Skin of body (tissue), 1 donor: ENCODE measurements at regions not wholly inside any gene's neighbourhood (a gene's known extent, or its start where the extent isn't known, plus 50 kb on each side); places are given as distances from the start of the nearest gene placed in this dataset.
A peak's percentile ranks its signal among the peaks of the same experiment; 100 is the strongest.
"Not testable (repeated sequence)": the region's sequence is repeated elsewhere in the genome, so short reads cannot be mapped to it uniquely, and the experiment has no call there.

Experiments
- DNase-seq: peaks from one replicate; lab custom pipeline; 2025; lab: John Stamatoyannopoulos, UW

DNA sequence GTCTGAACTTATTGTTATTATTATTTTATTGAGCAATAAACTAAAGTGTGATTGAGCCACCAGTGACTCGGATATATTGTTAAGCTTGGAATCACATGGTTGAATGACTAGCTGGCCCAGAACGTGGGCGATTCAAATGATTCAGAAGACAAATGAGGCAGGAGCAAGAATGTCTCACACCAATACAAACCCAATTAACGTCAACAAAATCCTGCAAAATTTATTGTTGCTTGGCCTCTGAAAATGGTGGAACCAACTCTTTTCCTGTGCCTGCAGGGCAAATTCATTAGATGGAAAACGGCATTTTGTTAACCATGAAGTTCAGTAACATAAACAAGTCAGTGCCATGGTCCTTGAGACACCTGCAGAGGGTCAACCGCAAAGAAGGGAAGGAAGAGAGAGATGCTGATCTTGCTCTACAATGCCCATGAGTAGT is 482.0 kb downstream of the SETD4 start:
- no peak for DNase-seq

- no peak for DNase-seq
Measured at GRCh38 chr21:35575280-35575915, 484.9 kb downstream of the SETD4 start.

DNA sequence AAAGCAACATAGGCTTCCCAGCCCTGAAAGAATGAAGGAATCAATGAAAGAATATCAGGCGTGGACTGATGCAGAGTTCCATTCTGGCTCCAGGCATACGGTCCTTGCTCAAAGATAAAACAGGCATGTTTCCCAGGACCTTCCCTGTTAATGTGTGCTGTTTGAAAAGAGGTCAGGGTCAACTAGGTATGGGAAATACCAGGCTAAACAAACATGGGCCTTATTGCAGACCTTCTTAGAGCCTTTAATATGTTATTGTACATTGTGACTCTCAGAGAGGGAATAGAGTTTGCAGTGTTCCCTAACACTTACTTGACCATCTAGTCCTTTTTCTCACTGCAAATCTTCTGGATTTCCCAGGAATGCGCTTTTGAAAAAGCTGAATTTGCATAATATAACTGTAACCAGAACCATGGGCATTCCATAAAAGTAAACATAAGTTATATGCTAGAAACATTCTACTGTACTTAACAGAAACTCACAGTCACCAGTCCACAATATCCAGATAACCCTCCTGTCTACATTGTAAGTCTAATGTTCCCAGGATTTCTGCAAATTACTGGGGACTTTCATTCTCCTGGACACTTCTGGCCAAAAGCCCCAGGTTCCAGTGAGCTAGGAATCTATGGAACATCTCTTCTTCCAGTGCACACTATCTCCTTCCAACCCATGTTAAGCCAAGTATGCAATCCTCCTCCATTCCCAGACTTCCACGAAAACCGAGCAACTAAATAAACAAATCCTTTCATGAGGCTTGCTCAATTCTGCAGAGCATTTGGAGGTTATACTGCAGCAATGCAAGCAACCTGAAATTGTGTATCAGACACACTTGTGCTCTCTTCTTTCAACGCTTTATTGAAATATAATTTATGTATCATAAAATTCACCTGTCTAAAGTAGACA is 486.6 kb downstream of the SETD4 start:
- DNase-seq = no peak

GRCh38 chr21:35571910-35572309 is 488.4 kb downstream of the SETD4 start:
- DNase-seq = no peak

DNA sequence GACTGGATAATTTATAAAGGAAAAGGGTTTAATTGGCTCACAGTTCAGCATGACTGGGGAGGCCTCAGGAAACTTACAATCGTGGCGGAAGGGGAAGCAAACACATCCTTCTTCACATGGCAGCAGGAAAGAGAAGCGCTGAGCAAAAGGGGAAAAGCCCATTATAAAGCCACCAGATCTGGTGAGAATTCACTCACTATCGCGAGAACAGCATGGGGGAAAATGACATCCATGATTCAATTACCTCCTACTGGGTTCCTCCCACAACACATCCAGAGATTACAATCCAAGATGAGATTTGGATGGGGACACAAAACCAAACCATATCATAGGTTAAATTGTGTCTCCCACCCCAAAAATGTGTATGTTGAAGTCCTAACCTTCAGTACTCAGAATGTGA is 491.7 kb downstream of the SETD4 start:
- DNase-seq = no peak

DNA sequence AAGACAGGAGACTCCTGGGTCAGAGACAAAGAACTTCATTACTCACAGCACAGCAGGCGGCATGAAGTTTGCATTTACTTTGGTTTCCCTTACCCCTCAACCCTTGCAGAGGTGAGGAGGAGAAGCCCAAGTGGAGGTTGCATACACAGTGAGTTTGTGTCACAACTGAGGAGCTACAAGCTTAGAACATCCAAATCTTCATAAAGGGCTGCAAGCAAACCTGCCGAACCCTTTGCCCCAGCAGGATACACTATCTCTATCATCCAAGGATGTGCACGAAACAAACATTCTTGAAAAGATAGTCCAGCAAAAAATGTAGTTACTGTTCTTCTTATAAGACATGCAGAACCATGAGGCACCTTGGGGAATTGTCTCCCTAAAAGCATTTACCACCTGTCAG is 493.5 kb downstream of the SETD4 start:
- no peak for DNase-seq

- no peak for DNase-seq
Measured at GRCh38 chr21:35565204-35565611, 495.1 kb downstream of the SETD4 start.

- DNase-seq = peak; percentile 57
Measured at GRCh38 chr21:35563885-35564451, 496.4 kb downstream of the SETD4 start.

DNA sequence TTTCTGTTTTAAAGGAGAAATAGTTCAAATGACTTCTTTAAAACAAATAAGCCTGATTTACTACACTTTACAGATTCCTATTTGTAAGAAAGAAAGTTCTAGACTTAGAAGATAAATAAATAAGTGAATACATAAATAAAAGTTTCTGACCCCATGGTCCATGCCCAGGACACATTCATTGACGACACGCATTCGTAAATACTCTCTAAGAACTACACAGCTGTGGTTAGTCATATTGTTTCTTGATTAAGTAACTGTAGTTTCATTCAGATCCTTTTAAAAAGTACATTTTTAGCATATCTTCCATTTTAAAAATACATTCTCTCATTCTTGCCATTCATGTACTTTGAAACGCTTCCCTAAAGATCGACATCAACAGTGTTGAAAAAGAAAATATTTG is 497.4 kb downstream of the SETD4 start:
- no peak for DNase-seq

DNA sequence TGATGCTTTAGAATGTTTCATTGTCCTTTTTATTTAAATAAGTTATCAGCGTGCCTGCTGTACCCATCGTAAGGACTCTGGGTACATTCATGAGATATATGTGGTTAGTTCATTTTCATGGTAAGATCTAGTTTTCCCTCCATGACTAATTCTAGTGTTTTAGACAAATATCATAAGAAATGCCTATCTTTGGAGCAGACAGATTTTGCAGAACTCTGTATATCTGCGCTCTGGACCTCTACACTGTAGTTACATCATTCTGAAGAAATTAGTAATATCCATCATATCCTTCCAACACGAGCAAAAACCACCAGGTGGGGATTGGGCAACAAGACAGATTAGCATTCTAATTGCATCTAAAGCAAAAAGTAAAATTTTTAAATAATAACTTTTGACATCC is 499.2 kb downstream of the SETD4 start:
- no peak for DNase-seq

GRCh38 chr21:35559829-35560225 is 500.5 kb downstream of the SETD4 start:
- DNase-seq = peak; percentile 56

GRCh38 chr21:35559128-35559828 is 501.0 kb downstream of the SETD4 start:
- DNase-seq = peak; percentile 70

DNA sequence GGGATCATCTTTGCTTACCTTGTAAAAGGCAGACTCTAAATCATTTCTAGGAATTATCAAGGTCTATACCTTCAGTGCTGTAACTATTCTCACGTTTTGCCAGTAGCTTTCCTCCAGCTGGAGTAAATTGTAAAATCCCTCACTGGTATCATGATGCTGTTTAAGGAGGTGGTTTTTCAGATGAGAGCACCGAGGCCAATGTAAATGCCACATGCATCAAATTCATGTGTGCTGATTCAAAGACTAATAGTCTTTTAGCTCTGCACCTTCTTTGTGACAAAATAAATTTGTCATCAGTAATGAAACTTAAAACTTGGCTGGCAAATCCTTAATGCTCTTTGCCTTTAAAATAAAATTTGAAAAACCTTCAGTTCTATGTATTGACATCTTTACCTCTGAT is 503.8 kb downstream of the SETD4 start:
- DNase-seq = no peak

DNA sequence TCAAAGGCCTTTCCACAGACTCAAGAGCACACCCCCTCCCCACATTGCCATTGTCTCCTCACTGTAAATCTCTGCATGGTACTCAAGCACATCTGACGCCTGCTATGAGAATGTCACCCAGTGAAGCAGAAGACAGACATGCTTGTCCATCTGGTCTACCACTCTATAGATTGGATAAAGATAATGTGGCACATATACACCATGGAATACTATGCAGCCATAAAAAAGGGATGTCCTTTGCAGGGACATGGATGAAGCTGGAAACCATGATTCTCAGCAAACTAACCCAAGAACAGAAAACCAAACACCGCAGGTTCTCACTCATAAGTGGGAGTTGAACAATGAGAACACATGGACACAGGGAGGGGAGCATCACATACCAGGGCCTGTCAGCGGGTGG is 503.4 kb upstream of the RUNX1 start:
- not testable (repeated sequence) for DNase-seq

GRCh38 chr21:35548904-35549615 is 500.0 kb upstream of the RUNX1 start:
- no peak for DNase-seq

DNA sequence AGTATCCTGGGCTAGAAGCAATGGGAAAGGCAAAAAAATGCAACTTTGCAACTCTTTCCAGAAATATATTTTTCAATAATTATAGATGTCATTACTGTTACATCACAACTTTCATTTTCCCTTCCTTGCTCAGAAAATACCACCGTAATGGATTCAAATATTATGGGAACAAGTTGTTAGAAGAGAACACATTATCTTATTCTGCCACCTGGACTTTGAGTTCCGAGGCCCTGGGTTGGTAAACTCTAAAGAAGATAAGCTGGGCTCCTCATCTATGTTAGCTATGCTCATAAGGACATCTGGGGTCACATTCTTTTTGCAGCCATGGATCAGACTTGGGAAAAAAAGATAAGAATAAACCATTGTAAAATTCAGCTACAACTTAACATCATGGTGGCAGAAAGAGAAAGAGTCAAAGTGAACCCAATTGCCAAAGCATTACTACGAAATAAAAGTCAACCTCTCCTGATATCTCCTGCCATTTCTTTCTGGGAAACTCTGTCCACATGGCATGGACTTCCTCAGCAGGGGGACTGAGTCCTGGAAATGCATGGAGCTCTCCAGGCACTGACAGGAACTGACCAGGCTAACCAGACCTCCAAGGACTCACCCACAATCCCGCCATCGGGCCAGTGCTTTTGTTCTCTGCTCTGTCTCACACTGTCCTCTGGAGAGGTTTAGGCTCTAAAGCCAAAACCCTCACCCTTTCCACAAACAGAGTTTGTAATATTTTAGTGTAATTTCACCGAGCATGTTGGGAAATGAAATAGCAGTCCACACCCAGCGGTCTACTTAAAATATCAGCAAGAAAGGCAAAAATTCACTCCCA is 499.1 kb upstream of the RUNX1 start:
- DNase-seq = no peak

DNA sequence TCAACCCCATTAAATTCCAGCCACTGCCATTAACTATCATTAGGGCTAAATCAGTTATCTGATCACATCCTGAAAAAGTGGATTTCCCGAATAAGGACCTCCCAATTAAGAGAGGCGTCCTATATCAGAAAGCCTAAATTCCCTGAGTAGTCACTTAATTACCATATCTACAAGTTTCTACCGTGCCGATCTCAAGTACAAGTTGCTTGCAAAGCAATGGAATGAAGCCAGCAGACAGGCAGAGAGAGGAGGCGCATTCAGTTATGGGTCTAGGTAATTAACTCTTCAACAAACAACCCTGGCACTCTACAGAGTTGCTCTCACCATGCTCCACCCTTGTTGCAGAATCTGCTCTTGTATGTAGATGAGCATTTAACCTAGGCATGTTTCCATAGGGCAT is 494.6 kb upstream of the RUNX1 start:
- DNase-seq = no peak

- no peak for DNase-seq
Measured at GRCh38 chr21:35540950-35541638, 492.0 kb upstream of the RUNX1 start.

DNA sequence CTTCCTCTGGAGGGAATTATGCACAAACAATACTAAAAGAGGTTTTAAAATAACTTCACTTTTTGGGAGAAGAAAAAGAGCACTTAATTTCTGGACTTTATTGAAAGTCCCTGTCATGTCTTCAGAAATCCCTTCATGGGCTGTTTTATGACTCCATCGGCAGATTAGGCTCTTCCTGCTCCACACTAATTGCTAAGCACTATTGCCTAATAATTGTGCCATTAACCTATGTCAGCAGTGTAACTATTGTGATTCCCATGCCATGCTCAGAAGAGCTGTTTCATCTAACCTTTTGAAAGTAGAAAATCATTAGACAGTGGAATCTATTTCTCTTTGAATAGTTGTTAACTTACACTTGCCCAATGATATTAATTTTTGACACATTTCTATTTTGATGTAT is 489.3 kb upstream of the RUNX1 start:
- DNase-seq = no peak

DNA sequence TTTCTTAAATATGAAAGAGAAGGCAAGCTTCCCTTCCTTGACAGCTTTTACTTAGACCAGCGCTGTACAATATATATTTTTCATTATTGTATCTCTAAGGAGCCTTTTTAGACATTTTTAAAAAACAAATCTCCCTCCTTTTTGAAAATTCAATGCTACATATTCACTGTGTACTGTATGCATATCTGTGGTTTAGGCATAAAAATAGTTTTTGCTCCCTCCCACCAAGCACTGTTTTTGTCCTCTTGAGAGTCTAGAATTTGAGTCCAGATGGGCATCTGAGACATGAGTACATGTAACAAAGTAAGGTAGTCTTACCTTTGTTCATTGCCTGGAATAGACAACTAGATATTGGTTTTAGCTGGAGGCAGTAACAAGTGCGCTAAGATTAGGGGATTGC is 488.5 kb upstream of the RUNX1 start:
- no peak for DNase-seq
